GM19023 (cell line): ENCODE measurements at regions not wholly inside any gene's neighbourhood (a gene's known extent, or its start where the extent isn't known, plus 50 kb on each side); places are given as distances from the start of the nearest gene placed in this dataset.
"Not testable (repeated sequence)": the region's sequence is repeated elsewhere in the genome, so short reads cannot be mapped to it uniquely, and the experiment has no call there.

ENCODE experiments used
- ATAC-seq: cut with Tn5 transposase; IDR thresholded peaks from one replicate; pipeline ENCODE4 v1.9.1; 2021; ENCODE audit warnings: mild to moderate bottlenecking, moderate library complexity; ENCODE audit not compliant: unreplicated experiment

GRCh38 chr7:16098058-16098457 is 323.3 kb downstream of the CRPPA start:
- ATAC-seq: no peak

DNA sequence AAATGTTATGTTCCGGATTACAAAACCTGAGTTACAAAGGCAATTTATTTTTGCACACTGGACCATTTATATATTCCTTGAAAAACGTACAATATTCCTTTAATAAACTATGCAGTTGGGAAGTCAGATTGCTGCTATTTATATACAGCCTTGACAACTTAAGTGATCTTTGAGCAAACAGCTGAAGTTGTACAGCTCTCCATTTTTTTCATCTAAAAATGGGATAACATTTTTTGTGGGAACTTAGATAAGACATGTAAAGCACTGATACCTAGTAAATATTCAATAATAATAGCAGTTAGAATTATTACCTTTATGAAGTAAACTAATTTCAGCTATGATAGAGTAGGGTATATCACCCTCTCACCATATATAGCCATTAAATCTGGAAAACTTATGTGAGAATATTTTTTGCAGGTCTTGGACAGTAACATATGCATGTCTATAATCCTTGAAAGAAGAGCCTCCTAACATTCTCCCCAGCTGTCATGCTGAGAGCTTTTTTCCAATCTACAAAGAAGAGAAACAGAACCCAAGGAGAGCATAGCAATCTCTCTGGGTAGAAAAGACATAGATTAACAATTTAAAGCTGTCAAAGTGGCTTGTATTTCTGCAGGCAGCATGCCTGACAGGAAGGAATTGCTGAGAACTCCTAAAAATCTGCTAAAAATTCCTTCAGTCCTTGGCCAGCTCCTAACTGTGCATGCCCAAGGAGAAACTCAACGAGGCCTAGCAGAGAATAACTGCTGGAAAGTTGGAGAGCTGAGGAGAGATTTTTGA is 326.0 kb downstream of the CRPPA start:
- no peak for ATAC-seq

- no peak for ATAC-seq
These were observed 326.7 kb downstream of the CRPPA start for GRCh38 chr7:16094651-16095050.

- no peak for ATAC-seq
These were observed 328.6 kb downstream of the CRPPA start for GRCh38 chr7:16092711-16093110.

DNA sequence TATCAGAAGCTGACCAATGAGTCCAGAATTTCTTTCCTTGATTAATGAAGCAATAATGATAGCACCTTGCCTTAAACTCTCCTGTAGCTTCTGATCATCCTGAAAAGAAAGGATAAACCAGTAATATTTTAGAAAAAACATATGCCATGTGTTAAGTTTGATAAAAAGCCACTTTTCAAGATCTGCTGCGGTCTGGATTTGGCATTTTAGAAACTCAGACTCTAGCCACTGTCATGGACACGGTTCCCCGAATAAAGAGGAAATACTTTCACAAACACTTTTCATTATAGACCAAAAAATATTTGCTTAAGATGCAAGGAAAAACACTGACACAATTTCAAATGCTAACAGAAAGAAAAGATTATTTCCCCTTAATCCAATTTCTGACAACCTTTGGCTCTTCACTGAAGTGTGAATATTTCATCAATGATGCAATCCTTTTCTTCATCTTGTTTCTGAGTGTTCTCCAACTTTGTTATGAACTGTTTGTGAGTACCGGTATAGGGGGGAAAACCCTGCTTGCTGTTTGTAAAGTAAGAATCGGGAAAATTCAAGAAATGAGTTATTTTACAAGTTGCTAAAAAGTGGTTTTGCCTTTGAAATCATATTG is 329.5 kb downstream of the CRPPA start:
- ATAC-seq: no peak

DNA sequence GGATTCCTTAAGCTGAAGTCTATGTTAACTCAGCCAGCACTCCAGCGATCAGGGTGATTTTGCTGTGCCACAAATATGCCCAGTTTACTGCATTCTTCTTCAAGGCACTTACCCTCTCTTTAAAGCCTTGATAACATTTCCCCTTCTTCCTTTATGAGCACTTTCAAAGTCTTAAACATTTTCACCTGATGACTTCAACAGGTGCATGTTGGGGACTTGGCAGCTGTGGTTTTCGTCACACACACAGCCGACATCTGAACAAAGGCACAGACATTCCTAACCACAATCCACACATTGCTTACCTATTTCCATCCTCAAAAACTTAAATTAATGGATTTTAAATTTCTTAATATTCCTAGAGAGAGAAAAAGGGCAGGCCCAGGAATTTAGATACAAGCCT is 331.5 kb downstream of the CRPPA start:
- no peak for ATAC-seq

DNA sequence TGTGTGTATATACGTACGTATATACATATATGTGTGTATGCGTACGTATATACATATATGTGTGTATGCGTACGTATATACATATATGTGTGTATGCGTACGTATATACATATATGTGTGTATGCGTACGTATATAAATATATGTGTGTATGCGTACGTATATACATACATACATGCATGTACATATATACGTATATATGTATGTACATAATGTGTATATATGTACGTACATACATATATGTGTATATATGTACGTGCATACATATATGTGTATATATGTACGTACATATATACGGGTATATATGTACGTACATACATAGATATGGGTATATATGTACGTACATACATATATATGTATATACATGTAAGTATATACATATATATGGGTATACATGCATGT is 332.1 kb downstream of the CRPPA start:
- no peak for ATAC-seq

DNA sequence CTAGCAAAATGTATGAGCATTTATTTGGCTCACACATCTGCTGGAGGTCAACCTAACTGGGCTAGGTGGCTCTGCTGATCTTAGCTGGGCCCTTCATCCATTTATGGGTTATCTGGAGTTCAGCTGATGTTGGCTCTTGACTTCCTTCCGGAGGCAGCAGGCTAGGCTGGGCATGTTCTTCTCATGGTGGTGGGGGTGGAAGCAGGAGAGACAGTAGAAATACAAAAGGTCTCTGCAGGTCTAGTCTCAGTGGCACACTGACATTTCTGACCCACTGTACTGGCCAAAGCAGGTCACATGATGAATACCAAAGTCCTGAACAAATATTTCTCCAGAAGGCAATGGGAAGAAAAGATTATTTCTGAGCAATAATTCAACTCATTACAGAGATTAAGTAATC is 334.6 kb downstream of the CRPPA start:
- no peak for ATAC-seq

- ATAC-seq: not testable (repeated sequence)
These were observed 335.6 kb downstream of the CRPPA start for GRCh38 chr7:16085780-16086179.

DNA sequence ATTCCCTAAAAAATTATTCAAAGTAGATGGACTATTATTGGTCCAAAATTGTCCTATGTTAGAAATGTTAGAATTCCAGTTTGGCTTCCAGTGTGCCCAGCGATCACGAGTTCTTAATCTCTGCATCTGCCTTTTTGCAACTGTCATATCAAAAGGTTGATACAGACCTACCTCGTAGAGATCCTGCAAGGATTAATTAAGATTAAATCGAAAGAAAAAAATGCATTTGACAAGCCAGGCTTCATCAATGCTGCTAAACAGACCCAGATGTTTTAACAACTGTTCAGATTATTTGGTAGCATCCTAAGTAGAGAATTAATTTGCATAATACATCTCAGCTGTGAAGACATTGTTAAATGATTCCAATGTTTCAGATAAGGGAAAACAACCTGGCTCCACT is 336.5 kb downstream of the CRPPA start:
- ATAC-seq: no peak

- no peak for ATAC-seq
These were observed 337.0 kb downstream of the CRPPA start for GRCh38 chr7:16084370-16084769.

DNA sequence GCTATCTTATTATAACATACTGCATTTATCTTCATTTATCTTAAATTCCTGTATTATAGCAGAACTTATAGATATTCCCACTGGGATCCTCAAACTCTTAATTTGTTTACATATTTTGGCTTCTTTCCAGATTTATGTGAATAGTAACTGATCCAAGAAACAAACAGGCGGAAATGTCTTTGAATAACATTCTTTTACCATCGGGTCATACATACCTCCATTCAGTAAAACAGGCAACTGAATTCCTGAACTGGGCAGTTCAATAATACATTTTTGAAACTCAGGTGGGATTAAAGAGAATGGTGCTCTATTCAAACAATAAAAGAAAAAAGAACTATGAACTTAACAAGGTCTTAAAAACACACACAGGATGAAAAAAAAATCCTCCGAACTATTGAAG is 337.4 kb downstream of the CRPPA start:
- no peak for ATAC-seq

DNA sequence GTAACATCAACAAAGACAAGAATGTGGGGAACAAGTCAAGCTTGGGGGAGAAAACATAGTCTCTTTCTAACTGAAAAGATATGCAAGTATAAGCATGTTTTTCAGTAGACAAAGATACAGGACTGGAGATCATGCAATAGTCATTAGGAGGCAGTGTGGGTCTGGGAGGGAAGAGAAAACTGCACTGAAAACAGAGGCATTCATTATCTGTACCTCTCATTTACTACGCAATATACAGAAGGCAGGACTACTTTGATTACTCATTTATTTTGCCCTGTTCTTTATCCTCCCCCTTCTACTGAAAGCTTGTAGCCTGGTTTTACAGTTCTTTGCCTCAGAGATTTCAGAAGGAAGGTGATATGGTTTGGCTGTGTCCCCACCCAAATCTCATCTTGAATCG is 341.2 kb downstream of the CRPPA start:
- no peak for ATAC-seq

- no peak for ATAC-seq
These were observed 341.6 kb downstream of the CRPPA start for GRCh38 chr7:16079723-16080122.

- peak; percentile 61 for ATAC-seq
These were observed 343.0 kb downstream of the CRPPA start for GRCh38 chr7:16078076-16078952.

GRCh38 chr7:16071246-16071857 is 350.0 kb downstream of the CRPPA start:
- ATAC-seq: peak; percentile 66

DNA sequence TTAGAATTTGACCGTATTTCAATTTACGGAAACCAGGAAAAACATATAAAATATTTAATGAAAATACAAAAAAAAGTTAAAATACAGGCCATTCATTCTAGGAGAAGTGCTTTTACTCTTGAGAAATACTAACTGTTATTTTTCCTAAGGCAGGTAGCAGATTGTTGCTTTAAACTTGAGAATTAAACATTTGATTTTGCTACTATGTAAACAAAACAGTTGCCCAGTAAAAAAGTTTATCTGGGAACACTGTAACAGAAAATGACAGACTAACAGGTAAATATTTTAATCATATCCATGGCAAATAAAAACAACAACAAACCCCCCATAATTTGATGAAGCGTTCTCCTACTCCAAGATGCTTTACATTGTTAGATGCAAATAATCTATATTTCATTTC is 350.5 kb downstream of the CRPPA start:
- ATAC-seq: no peak

GRCh38 chr7:16069998-16070397 is 351.3 kb downstream of the CRPPA start:
- ATAC-seq: no peak

GRCh38 chr7:16068183-16068582 is 353.2 kb downstream of the CRPPA start:
- ATAC-seq: no peak

- ATAC-seq: no peak
These were observed 353.6 kb downstream of the CRPPA start for GRCh38 chr7:16067711-16068110.

DNA sequence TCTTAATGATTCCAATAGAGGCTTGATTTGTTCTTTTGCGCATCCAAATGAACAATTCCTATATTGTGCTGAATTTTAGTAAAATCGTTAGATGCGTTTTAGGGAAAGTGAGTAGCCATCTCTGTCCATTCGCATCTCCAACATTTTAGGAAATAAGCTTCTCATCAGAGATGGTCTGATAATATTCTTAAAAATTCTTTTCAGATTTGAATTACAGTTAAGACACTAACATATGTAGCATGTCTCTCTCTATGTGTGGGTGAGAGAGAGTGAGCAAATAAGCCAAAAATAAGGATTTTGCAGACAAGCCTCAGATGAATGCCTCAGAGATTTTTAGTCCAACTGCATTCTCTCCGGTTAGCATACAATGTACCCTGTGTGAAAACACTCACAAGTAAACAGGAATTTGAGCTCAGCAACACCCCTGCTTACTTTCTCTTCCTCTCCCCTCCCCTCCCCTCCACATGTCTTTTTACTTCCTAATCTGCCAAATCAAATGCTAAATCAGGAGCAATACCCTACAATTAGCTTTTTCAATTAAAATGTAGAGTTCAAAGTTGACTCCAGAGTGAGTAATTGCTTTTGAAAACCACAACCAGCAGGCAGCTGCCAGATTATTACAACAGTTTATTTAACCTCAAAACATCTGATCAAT is 354.4 kb downstream of the CRPPA start:
- no peak for ATAC-seq
